Uterus (tissue), 3 donors: ENCODE measurements at regions not wholly inside any gene's neighbourhood (a gene's known extent, or its start where the extent isn't known, plus 50 kb on each side); places are given as distances from the start of the nearest gene placed in this dataset.
"Not testable (repeated sequence)": the region's sequence is repeated elsewhere in the genome, so short reads cannot be mapped to it uniquely, and the experiment has no call there.

Source experiments
- DNase-seq, 2 donors: peaks; one replicate each; pipeline ENCODE4 v3.0.0-alpha.2; 2019 to 2020
- H3K27ac ChIP-seq, 2 donors: fragments of 200-600 bp; sonication (generic); 1 replicate in 1 of 2; 2 replicates in 1 of 2; pipeline ENCODE4 v1.5.1; 2016 to 2018
- H3K27me3 ChIP-seq, 2 donors: fragments of 200-600 bp; sonication (generic); one replicate each; pipeline ENCODE4 v1.5.1; 2018 to 2019; ENCODE audit warnings: control low read depth in 1 of 2
- H3K36me3 ChIP-seq, 2 donors: fragments of 200-600 bp; sonication (generic); one replicate each; pipeline ENCODE4 v1.5.1; 2019; ENCODE audit warnings: control low read depth in 1 of 2
- H3K4me1 ChIP-seq, 2 donors: fragments of 200-600 bp; sonication (generic); one replicate each; pipeline ENCODE4 v1.5.1; 2018 to 2019; ENCODE audit warnings: control low read depth in 1 of 2
- H3K4me3 ChIP-seq, 2 donors: fragments of 200-600 bp; sonication (generic); 1 replicate in 1 of 2; 2 replicates in 1 of 2; pipeline ENCODE4 v1.5.1; 2018 to 2019; ENCODE audit warnings: mild to moderate bottlenecking in 1 of 2
- H3K9me3 ChIP-seq, 2 donors: fragments of 200-600 bp; sonication (generic); one replicate each; pipeline ENCODE4 v1.5.1; 2019; ENCODE audit warnings: control low read depth in 1 of 2
- CTCF ChIP-seq, 4 experiments: fragments of 200-600 bp in 2 of 4; fragments of 450-650 bp in 2 of 4; sonication (generic) in 2 of 4; IDR thresholded peaks; one replicate each; pipeline ENCODE4 v1.5.1; 2016 to 2019; ENCODE audit warnings: antibody characterized with exemption in 4 of 4, mild to moderate bottlenecking in 2 of 4, moderate library complexity in 1 of 4
- POLR2A ChIP-seq, 2 donors: fragments of 450-650 bp; IDR thresholded peaks; one replicate each; pipeline ENCODE4 v1.6.1; 2016; ENCODE audit warnings: antibody characterized with exemption in 2 of 2, mild to moderate bottlenecking in 1 of 2, moderate library complexity in 1 of 2
- intact Hi-C: fragments of 100-400 bp; cut with DNase I; formaldehyde crosslinking; loops from one replicate; pipeline ENCODE4 v1.15.1; 2023; ENCODE audit warnings: low total_unique reads
- donor health status: DM: yes; HTN: yes; CAD: no.

- Histone ChIP-seq H3K4me3 (no peak overlapping the region), H3K4me1 (no peaks in the 10 kb centered on the region), H3K27me3 (no peaks in the 10 kb centered on the region), H3K9me3 (no peaks in the 10 kb centered on the region), H3K27ac (no peak overlapping the region), H3K36me3 (no peaks in the 10 kb centered on the region)
- no peak for DNase-seq
- intact Hi-C loops, result no loop called here
- no peak for TF ChIP-seq CTCF (IDR thresholded peaks at IDR 0.05)
- TF ChIP-seq POLR2A (IDR thresholded peaks at IDR 0.05), result no peak
These were observed 227.7 kb upstream of the SOX2 start for GRCh38 chr3:181484026-181484425.

GRCh38 chr3:181475146-181475545, 236.6 kb upstream of the SOX2 start:
- H3K4me1 ChIP-seq, intact Hi-C loops, H3K27ac ChIP-seq, H3K36me3 ChIP-seq, H3K27me3 ChIP-seq, H3K9me3 ChIP-seq, DNase-seq, H3K4me3 ChIP-seq: not testable (repeated sequence)

GRCh38 chr3:181470349-181470748, 241.4 kb upstream of the SOX2 start:
- Histone ChIP-seq H3K4me1 (no peaks in the 10 kb centered on the region), H3K27ac (no peak overlapping the region), H3K27me3 (no peaks in the 10 kb centered on the region), H3K9me3 (peaks cover 0 to 2% of the 10 kb centered on the region in 2 donors), H3K36me3 (no peaks in the 10 kb centered on the region), H3K4me3 (no peak overlapping the region)
- TF ChIP-seq POLR2A (IDR thresholded peaks at IDR 0.05) (no peak), CTCF (IDR thresholded peaks at IDR 0.05) (no peak)
- DNase-seq, result no peak
- intact Hi-C loops, result no loop called here

- intact Hi-C loops, result no loop called here
- Histone ChIP-seq H3K4me1 (no peaks in the 10 kb centered on the region), H3K27ac (no peak overlapping the region), H3K9me3 (no peaks in the 10 kb centered on the region), H3K4me3 (no peak overlapping the region), H3K36me3 (no peaks in the 10 kb centered on the region), H3K27me3 (no peaks in the 10 kb centered on the region)
- TF ChIP-seq POLR2A (IDR thresholded peaks at IDR 0.05) (no peak), CTCF (IDR thresholded peaks at IDR 0.05) (no peak)
- DNase-seq, result no peak
These were observed 247.6 kb upstream of the SOX2 start for GRCh38 chr3:181464033-181464694.

- Histone ChIP-seq H3K36me3 (no peaks in the 10 kb centered on the region), H3K4me3 (no peak overlapping the region), H3K27me3 (no peaks in the 10 kb centered on the region), H3K9me3 (no peaks in the 10 kb centered on the region), H3K27ac (no peak overlapping the region), H3K4me1 (no peaks in the 10 kb centered on the region)
- intact Hi-C loops, result no loop called here
- no peak for DNase-seq
- TF ChIP-seq CTCF (IDR thresholded peaks at IDR 0.05) (no peak), POLR2A (IDR thresholded peaks at IDR 0.05) (no peak)
These were observed 250.3 kb upstream of the SOX2 start for GRCh38 chr3:181461381-181461780.

GRCh38 chr3:181459516-181459915, 252.2 kb upstream of the SOX2 start:
- Histone ChIP-seq H3K27me3 (no peaks in the 10 kb centered on the region), H3K27ac (no peak overlapping the region), H3K9me3 (no peaks in the 10 kb centered on the region), H3K4me3 (no peak overlapping the region), H3K4me1 (no peaks in the 10 kb centered on the region), H3K36me3 (no peaks in the 10 kb centered on the region)
- intact Hi-C loops, result no loop called here
- TF ChIP-seq POLR2A (IDR thresholded peaks at IDR 0.05) (no peak), CTCF (IDR thresholded peaks at IDR 0.05) (no peak)
- DNase-seq, result no peak
